GM19025 (cell line): ENCODE measurements at regions not wholly inside any gene's neighbourhood (a gene's known extent, or its start where the extent isn't known, plus 50 kb on each side); places are given as distances from the start of the nearest gene placed in this dataset.
"Not testable (repeated sequence)": the region's sequence is repeated elsewhere in the genome, so short reads cannot be mapped to it uniquely, and the experiment has no call there.

ENCODE experiments used
- ATAC-seq: cut with Tn5 transposase; IDR thresholded peaks from one replicate; pipeline ENCODE4 v1.9.1; 2021; ENCODE audit warnings: mild to moderate bottlenecking, low read depth, moderate library complexity; ENCODE audit not compliant: unreplicated experiment

DNA sequence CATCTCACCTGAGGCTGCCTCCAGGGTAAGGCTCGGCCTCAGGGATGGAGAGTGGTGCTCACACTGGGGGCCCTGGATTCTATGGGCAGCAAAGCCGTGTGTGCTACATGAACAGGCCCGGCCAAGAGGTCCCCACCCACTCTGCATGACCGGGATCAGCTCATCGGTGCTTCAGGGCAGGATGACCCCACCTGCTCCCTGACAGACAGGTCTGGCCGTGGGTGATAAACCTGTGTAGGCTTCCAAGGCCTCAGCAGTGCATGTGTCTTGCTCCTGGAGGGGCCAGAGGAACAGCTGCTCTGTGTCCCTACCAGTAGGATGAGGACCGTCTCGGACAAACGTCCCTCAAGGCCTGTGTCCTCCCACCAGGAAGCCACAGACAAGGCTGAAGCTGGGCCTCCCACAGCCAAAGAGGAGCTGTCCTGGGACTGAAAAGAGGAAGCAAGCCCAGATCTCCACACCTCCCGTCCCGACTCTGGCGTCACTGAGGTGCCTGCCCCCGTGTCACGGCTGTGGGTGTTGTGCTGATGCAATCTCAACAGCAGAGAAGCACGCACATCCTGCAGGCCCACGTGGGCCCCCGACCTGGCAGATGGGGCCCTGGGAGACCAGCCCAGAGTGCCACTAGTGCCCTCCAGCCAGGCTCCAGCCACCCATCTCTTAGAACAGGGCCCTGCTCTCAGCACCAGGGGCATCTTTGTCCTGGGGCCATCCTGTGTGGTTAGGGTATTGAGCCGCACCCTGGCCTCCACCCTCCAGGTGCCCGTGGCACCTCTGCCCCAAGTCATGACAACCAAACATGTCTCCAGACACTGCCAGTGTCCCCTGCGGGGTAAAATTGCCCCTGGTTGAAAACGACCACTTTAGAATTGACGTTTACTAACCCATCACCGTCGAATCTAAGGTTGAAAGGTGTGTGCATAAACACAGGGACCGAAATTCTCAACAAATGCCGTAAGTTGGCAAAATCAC lies 5455.9 kb upstream of the TPTE start:
- peak; percentile 74 for ATAC-seq

GRCh38 chr21:5066682-5067251 lies 5454.6 kb upstream of the TPTE start:
- not testable (repeated sequence) for ATAC-seq

DNA sequence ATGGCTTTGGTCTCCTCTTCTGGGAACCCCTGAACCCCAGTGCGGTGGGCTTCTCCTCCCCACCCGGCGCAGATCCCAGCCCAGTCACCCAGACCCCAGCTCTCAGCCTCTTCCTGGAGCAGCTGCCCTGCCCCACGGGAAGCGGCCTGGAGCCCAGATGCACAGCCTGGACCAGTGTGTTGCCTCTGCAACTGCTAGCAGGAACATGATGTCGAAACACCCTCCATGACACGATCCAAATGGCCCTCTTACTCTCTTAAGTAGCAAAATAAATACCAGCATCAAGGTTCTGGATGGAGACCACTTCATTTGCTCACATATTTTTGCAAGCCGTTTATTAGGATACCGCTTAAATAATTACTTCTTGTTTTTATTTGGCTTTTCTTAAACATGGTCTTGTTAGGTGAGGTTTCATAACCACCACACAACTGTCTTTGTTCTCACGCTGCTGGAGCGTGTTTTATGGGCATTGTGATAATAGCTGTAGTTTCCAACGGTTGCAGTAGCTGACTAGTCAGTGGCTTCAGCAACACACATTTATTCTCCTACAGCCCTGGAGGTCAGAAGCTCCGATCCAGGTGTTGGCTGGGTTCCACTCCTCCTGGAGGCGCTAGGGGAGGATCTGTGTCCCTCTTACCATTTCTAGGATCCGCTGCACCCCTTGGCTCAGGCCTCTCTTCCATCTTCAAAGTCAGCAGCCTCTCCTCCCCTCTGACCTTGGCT lies 5453.9 kb upstream of the TPTE start:
- ATAC-seq: not testable (repeated sequence)

DNA sequence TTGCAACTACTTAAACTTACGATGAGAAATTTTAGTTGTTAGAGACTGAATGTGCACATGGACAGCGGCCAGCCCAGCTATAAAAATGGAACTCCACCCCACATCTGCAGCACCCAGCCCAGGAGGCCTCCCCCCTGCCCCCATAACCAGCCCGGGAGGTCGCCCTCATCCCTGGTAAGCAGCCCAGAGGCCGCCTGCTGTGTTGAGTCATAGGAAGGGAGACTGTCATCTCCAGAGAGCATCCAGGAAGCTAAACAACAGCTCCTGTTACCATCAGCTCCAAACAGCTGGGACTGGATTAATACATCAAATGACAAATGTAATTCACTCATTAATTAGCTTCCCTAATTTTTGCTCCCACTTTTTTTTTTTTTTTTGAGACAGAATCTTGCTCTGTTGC lies 5452.7 kb upstream of the TPTE start:
- not testable (repeated sequence) for ATAC-seq

- not testable (repeated sequence) for ATAC-seq
Measured at GRCh38 chr21:5071180-5071579, 5450.2 kb upstream of the TPTE start.

- ATAC-seq: not testable (repeated sequence)
Measured at GRCh38 chr21:5076854-5077253, 5444.5 kb upstream of the TPTE start.

- not testable (repeated sequence) for ATAC-seq
Measured at GRCh38 chr21:5079361-5079760, 5442.0 kb upstream of the TPTE start.

DNA sequence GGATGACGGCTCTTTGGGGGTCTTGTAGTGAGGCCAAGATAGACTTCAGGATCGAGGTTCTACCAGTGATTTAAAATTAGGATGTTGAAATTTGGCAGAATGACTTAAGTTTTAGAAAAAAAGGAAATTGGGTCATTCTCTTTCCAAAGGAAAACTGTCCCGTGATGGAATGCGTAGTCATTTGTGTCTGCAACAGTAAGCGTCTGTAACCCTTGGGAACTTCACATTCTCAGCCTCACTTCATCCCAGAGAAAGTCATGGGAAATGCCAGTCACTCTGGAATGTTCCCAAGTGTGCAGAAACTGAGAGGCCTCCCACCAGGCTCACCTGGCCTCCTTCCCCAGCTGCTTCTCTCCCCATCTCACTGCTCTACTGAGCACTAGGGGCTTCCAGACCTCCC lies 5441.4 kb upstream of the TPTE start:
- not testable (repeated sequence) for ATAC-seq

GRCh38 chr21:5084246-5084645 lies 5437.1 kb upstream of the TPTE start:
- ATAC-seq: not testable (repeated sequence)

DNA sequence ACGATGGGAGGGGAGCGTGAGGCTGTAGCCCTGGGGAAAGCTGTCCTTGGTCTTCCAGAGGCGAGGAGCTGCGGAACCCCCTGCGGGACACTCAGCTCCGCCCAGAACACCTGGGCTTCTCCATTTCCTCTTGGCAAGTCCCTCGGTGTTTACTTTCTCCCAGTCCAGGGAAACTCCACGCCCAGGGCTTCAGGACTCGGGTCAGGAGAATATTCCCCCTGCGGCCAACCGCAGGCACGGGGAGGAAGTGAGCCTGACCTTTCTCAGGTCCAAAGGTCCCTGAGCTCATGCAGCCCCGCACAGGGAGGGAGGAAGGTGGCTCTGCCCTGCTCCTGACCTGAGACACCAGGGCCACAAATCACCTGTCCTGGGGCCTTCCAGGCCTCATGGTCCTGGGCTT lies 5435.9 kb upstream of the TPTE start:
- ATAC-seq: not testable (repeated sequence)

DNA sequence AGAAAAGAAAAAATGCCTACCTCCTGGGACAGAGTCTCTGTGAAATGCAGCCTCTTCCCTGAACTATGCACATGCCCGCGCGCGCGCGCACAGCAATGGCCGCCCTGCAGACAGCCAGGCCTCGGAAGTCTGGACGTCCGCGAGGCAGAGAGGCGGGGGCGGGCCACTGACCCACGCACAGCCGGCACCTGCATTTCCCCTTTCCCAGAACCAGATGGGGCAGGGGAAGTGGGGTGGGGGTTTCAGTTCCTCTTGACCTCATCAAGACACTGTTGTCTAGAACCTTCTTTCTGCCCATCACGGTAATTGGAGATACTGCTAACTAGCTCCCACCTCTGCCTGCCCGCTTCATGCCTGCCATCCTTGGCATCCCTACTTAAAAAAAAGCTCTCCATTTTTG lies 5435.0 kb upstream of the TPTE start:
- ATAC-seq: not testable (repeated sequence)

GRCh38 chr21:5088820-5089219 lies 5432.6 kb upstream of the TPTE start:
- not testable (repeated sequence) for ATAC-seq

GRCh38 chr21:5089399-5090089 lies 5431.8 kb upstream of the TPTE start:
- not testable (repeated sequence) for ATAC-seq

GRCh38 chr21:5090132-5091079 lies 5431.0 kb upstream of the TPTE start:
- ATAC-seq: not testable (repeated sequence)

DNA sequence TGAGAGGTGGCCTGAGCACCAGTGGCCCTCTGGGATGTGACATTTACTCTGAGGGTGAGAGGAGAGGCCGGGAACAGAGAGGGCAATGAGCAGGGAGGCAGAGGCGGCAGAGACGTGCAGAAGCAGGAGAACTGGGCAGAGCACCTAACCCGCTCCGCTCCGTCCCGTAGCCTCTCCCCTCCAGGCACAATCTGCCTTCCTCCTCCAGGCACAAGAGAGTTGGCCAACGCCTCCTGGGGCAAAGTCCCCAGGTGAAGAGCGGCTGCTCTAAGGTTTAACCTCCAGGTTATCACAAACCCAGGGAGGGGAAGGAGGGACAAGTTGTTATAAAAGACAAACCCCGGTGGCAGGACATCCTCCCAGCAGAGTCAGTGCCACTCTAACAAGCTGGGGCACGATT lies 5430.1 kb upstream of the TPTE start:
- ATAC-seq: not testable (repeated sequence)

DNA sequence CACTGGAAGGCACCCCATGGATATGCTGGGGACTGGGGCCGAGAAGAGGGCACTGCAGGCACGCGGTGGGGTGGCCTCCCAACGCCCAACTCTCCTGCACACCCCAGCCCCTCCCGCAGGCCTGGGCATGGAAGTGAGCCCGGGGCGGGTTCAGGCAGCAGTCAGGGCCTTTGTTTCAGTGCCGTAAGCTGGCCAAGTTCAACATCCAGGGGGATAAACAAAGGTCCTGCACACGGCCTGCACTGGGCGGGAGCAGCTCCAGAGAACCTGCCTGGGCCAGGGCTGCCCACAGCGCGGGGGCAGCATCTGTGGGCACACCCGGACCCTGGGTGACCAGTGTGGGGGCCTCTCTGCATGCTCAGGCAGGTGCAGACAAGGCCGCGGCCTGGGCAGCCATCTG lies 5425.8 kb upstream of the TPTE start:
- not testable (repeated sequence) for ATAC-seq

- not testable (repeated sequence) for ATAC-seq
Measured at GRCh38 chr21:5098010-5098743, 5423.2 kb upstream of the TPTE start.

- ATAC-seq: not testable (repeated sequence)
Measured at GRCh38 chr21:5100604-5101174, 5420.7 kb upstream of the TPTE start.
